Inflammatory macrophage (primary cell): ENCODE measurements at regions not wholly inside any gene's neighbourhood (a gene's known extent, or its start where the extent isn't known, plus 50 kb on each side); places are given as distances from the start of the nearest gene placed in this dataset.
"Not testable (repeated sequence)": the region's sequence is repeated elsewhere in the genome, so short reads cannot be mapped to it uniquely, and the experiment has no call there.

ENCODE experiments used
- DNase-seq, 2 donors: peaks; one replicate each; pipeline ENCODE4 v3.0.0-alpha.2; 2020 to 2022

DNA sequence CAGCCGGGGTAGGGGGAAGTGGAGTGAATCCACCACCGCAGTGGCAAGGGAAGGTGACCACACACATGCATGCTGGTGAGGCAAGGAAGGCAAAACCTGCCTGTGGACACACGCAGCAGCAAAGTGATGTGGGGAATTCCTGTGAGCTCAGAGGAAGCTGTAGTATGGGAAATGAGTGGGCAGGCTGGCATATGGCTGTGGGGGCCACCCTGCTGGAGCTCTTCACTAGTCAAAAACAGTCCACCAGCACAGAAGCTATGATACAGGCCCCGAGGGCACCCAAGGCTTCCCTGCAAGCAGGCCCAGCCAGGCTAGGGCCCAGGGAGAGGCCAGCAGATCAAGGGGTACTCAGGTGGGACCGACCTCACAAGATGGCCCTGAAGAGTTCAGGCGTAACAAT is 239.1 kb downstream of the CHM start:
- no peak for DNase-seq

DNA sequence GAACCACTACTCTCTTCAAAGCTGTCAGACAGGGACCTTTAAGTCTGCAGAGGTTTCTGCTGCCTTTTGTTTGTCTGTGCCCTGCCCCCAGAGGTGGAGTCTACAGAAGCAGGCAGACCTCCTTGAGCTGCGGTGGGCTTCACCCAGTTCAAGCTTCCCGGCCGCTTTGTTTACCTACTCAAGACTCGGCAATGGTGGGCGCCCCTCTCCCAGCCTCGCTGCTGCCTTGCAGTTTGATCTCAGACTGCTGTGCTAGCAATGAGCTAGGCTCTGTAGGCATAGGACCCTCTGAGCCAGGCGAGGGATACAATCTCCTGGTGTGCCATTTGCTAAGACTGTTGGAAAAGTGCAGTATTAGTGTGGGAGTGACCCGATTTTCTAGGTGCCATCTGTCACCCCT is 275.0 kb downstream of the CHM start:
- not testable (repeated sequence) for DNase-seq

DNA sequence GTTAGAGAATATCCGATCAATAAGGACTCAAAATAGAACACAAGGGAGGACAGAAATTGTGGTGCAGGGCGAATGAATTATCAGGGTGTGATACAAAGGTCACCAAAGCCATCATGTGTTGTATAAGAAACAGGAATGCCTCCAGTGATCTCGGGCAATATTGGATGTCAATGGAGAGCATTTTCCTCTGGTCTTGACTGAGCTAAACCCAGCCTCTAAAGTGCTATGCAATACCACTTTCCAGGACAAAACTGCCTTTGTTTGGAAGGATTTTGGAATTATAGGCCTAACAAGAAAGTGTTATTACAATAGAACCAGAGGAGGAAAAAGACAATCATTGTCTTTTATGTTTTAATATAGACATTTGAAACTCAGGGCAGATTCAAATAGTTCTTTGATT is 281.7 kb downstream of the CHM start:
- DNase-seq, result no peak

DNA sequence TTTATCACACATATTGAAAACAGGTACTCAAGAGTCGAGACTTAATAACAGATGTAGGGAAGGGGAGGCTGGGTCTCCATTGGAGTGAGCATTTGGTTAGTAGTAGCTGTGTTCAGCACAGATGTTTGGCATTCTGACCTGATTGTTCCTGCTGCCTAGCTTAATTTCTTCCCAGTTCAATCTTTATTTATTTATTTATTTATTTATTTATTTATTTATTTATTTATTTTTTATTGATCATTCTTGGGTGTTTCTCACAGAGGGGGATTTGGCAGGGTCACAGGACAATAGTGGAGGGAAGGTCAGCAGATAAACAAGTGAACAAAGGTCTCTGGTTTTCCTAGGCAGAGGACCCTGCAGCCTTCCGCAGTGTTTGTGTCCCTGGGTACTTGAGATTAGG is 324.3 kb downstream of the CHM start:
- DNase-seq, result not testable (repeated sequence)

DNA sequence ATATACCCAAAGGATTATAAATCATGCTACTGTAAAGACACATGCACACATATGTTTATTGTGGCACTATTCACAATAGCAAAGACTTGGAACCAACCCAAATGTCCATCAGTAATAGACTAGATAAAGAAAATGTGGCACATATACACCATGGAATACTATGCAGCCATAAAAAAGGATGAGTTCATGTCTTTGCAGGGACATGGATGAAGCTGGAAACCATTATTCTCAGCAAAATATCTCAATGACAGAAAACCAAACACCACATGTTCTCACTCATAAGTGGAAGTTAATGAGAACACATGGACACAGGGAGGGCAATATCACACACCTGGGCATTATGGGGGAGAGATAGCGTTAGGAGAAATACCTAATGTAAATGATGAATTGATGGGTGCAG is 323.8 kb upstream of the POF1B start:
- DNase-seq, result not testable (repeated sequence)

DNA sequence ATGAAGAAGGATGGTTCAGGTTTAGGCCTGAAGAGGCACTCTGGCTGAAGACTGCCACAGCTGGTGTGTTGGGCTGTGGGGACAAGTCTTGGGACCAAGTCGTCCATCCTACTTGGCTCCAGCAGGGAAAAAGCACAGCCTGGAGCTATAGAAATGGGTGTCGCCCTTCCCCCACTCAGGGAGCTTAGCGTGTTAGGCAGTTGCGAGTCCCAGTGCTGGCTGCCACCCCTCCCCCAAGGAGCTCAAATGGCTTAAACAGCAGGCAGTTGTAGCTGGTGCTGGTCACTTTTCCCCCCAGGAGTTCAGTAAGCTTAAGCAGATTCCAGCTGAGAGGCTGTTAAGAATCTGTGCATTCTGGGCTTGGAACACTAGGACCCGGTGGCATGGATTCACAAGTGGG is 319.5 kb upstream of the POF1B start:
- DNase-seq, result no peak

DNA sequence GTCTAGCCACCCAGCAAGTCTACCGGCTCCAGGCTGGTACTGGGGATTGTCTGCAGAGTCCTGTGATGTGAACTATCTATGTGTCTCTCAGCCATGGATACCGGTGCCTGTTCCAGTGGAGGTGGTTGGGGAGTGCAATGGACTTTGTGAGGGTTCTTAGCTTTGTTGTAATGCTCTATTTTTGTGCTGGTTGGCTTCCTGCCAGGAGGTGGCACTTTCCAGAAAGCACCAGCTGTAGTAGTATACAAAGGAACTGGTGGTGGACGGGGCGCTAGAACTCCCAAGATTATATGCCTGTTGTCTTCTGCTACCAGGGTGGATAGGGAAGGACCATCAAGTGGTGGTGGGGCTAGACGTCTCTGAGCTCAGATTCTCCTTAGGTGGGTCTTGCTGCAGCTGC is 306.4 kb upstream of the POF1B start:
- DNase-seq, result no peak

DNA sequence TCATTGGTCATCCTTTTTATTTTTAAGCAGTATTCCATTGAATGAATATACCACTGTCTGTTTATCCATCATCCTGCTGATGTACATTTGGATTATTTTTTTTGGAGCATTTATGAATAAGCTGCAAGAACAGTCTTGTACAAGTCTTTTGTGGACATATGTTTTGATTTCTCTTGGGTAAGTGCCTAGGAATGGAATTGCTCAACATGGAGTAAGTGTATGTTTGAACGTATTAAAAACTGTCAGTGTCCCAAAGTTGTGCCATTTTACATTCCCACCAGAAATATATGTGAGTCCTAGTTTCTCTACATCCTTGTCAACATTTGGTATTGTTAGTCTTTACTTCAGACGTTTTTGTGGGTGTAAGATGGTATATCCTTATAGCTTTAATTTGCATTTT is 287.0 kb upstream of the POF1B start:
- no peak for DNase-seq

DNA sequence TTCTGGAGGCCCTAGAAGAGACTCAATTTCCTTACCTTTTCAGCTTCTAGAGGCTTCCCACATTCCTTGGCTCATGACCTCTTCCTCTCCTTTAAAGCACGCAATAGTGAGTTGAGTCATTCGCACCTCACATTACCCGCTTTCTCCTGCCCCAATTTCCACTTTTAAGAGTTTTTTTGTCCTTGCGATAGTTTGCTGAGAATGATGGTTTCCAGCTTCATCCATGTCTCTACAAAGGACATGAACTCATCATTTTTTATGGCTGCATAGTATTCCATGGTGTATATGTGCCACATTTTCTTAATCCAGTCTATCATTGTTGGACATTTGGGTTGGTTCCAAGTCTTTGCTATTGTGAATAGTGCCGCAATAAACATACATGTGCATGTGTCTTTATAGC is 284.5 kb upstream of the POF1B start:
- not testable (repeated sequence) for DNase-seq

DNA sequence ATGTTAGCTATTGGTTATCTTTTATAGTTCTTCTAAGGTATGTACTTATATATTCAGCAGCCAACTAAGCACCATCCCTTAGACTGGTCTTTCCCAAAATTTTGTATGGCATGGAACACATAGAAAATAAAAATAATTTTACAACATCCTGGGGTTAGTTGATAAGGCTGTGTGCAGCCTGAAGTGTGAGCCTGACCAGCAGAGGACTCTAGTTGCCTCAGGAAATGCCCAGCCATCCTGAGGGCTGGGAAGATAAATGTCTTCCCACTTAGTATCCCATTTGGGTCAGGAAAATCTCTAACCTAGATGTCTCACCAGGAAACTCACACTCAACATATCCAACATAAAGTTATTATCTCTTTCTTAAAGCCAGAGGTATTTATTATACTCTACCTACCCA is 251.4 kb upstream of the POF1B start:
- no peak for DNase-seq

DNA sequence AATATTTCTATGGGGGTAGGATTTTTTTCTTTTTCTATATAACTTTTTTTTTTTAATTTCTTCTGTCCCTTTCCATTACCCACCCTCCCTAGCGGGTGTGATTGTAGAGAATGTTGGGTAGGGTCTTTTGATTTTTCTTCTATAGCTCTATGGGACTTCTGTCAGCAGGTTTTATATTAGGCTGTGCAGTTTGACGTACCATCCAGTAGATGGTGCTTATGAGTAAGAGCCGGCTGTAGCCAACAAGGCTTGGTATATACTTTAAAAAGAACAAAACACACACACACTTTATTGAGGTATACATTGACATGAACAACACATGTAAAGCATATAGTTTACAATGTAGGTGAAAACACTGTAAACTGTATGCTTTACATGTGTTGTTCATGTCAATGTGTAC is 247.9 kb upstream of the POF1B start:
- DNase-seq, result peak in 1 of 2 donors; percentile 1

DNA sequence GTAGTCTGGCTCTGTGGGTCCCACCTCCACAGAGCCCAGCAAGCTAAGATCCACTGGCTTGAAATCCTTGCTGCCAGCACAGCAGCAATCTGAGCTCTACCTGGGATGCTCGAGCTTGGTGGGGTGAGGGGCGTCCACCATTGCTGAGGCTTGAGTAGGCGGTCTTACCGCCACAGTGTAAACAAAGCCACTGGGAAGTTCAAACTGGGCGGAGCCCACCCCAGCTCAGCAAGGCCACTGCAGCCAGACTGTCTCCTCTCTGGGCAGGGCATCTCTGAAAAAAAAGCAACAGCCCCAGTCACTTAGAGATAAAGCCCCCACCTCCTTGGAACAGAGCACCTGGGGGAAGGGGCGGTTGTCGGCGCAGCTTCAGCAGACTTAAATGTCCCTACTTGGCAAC is 243.2 kb upstream of the POF1B start:
- no peak for DNase-seq

DNA sequence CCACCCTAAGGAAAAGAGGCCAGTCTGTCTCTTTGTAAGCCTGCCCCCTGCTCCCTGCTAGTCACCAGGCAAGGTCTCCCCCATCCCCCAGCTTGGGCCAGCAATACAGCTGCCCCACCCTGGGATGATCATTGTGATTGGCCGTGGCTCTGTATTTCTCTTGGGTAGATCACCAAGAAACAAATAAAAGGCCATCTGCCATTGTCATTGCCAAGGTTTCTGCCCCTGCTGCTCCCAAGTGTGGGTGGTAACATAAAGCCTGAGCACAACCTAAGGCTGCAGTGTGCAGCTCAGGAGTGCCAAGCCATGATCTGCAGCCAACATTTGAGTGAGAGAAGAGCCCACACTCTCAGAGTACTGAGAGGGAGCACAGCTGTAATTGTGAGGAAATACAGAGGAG is 241.0 kb upstream of the POF1B start:
- no peak for DNase-seq

DNA sequence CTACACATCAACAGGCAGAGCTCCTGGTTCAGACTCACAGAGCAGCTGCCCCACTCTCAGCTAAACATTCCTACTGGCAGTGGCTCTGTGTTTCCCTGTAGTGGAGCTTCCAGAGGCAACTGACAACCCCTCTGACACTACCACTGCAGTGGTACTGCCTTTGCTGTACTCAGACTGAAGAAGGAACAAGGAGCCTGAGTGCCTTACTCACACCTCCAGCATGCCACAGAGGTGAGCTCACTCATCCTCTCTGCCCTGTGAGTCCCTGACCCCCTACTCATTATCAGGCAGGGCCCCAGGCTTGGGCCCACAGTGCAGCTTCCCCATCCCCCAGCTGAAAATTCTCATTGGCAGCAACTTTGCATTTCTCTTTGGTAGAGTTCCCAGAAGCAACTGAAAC is 240.5 kb upstream of the POF1B start:
- no peak for DNase-seq

DNA sequence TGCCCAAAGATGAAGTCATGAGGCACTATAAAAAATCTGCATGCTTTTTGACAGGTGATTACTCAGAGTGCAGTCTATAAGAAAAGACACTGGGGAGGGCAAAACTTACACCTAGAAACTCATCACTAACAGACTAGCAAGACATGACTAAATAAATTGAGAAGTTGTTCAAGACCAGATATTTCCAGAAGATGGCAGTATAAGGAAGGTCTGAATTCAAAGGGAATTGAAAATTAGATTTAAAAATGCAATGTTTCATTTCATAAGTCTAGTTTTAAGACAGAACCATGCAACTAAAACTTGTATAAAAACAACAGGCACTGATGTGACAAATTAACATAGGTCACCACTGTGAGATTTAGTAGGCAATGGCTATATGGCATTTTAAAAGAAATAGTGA is 232.5 kb upstream of the POF1B start:
- DNase-seq, result peak in 1 of 2 donors; percentile 4

DNA sequence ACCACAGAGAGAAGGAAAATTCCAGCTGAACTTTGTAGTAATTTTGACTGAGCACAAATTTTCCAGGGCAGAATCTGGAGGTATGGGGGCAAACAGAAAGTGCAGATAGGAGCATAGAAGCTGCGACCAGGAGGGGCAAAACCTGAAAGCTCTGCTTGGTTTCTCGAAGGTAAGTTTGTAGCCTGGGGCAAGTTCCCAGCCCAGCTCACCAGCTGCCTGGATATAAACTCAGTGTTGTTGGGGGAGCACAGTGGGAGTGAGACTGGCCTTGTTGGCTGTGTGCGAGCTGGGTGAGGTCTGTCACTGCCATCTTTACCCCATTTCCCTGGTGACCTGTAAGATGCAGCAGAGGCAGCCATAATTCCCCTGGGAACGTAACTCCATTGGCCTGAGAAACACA is 213.5 kb upstream of the POF1B start:
- DNase-seq, result no peak

DNA sequence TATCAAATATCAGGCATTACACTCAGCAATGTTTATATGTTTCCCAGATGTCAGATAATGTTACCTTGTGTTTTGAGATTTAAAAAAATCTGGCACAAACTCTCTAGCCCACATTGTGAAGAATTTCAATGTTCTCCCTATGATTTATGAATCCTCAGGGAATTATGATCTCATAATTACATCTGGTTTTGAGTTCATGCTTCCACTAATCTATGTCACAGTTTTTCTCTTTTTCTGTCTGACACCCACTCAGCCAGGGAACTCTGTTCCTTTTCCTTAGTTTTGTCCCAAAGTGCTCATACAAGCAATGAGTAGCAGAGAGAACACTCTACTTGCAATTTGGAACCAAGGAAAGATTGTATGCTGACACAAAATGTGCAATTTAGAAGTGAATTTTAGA is 212.1 kb upstream of the POF1B start:
- no peak for DNase-seq

DNA sequence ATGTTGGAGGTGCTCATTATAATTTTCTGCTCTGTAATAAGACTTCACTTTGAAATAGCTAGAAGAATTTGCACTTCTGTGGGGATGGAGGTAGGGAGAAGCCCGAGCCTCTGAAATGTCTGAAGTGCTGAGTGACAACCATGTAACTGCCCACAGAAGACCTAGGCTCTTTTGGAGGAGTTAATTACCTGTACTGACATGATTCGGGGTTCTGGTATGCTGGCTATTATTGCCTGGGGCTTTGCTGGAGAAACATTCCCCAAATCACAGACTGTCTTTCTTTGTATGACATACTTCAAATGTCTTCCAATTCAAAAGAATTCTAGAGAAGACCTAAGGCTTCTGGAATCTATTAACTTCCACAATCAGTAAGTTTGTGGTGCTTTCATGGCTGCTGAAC is 211.2 kb upstream of the POF1B start:
- no peak for DNase-seq

DNA sequence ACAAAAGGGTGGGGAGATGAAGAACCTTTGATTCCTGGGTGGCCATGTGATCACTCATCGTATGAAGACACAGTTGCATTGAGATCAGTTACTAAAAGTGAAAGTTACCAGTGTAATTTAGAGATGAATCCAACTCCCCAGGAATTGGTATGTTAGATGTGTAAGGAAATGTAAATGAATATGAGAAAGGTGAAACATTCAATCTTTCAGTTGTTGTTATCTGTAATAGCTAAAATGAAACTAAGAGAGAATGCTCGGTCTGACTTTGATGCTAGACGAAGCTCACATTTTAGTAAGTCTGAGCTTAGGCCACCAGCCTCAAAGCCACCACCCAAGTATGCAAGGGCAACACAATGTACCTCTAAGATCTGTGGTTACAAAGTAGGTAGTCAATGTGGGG is 194.3 kb upstream of the POF1B start:
- DNase-seq, result no peak

DNA sequence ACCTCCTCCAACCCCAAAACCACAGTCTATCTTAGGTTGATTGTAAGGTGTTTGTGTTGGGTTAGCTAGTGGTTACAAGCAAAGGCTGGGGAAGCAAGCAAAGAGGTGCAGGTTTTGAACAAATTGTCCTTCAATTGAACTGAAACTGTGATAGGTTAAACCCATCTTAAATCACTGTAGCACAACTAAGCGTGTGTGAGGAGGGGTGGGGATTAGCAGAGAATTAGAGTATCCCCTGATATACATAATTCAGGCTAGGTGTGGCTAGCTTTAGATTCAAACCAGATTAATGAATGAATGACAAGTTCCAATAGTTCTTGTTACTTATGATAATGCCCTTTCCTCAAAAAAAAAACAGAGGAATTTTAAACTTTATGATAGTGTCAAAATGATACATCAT is 191.0 kb upstream of the POF1B start:
- DNase-seq, result no peak

DNA sequence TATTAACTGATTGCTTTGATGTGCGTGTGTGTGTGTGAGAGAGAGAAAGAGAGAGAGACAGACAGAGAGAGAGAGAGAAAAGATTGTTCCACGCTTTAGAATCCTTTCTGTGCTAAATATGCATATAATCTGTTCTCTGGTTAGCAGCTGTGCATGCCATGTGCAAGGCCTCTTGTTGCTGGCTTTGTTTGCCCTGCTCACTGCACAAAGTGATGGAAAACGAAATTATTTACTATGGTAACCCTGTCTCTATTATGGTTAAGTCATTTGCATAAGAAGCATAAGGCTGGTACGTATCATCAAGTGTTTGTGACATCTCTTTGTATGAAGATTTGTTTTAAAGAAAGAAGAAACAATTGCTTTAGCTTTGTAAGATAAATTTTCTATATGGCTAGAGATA is 190.2 kb upstream of the POF1B start:
- DNase-seq, result no peak

DNA sequence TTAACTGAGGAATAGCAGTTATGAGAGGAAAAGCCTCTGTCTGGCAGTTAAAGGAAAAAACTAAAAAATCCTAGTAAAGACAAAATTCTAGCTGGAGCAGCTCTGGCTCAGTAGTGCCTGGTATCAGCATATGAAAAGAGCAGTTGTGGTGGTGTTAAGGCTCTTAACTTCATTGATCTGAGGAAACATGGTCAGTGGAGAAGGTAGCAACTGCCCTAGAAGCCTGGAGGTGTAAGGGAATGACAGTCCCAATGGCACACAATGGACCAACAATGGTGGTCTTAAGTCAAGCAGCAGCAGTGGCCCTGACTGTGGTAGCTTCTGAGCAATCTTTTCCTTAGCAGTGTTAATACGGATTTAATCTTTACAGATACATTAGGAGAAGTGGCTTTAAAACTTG is 189.6 kb upstream of the POF1B start:
- no peak for DNase-seq

DNA sequence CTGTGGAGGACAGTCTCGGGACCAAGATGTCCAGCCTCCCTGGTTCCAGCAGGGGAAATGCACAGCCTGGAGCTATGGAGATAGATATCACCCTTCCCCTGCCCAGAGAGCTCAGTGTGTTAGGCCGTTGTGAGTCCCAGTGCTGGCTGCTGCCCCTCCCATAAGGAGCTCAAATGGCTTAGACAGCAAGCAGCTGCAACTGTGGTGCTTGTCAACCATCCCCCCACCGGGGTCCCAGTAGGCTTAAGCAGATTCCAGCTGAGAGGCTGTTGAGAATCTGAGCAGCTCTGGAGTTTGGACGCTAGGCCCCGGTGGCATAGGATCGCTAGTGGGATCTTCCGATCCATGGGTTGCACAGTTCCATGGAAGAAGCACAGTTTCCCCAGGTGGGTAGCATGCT is 181.8 kb upstream of the POF1B start:
- no peak for DNase-seq

DNA sequence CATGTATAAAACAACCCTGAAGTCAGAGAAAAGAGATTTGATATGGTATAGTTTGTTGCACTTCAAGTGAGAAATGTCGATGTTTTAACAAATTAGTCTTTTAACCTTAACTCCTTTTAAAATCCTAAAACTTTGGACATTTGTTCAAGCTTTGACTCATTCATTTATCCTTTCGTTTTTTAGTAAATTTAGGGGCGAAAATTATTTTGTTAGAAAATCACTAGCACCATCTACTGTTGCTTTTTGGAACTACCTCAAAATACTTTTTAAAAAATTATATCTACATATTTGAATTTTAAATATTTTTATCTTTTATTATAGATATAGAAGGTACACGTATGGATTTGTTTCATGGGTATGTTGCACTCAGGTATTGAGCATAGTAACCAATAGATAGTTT is 165.1 kb upstream of the POF1B start:
- no peak for DNase-seq

DNA sequence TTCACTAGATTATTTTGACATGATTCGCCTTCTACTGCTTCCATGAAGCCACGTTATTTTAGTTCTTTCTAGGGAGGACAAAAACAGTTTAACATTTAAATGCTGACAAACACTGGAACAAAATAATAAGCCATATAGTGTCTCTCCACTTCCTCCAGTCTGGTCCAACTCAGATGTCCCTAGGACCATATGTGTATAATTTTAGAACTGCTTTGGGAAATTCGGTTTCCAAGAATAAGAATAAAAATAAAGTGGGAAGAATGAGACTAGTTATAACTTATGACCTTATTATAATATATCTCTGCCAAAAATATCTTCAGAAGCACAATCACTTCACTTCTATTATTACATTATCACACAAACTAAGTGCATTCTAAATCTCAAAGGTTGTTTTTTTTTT is 164.4 kb upstream of the POF1B start:
- DNase-seq, result no peak

DNA sequence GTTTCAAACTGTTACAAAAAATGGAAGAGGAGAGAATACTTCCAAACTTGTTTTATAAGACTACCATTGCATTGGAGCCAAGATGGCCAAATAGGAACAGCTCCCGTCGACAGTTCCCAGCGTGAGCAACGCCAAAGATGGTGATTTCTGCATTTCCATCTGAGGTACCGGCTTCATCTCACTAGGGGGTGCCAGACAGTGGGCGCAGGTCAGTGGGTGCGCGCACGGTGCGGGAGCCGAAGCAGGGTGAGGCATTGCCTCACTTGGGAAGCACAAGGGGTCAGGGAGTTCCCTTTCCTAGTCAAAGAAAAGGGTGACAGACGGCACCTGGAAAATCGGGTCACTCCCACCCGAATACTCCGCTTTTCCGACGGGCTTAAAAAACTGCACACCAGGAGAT is 149.7 kb upstream of the POF1B start:
- not testable (repeated sequence) for DNase-seq
